ENCODE measurements at regions not wholly inside any gene's neighbourhood (a gene's known extent, or its start where the extent isn't known, plus 50 kb on each side); places are given as distances from the start of the nearest gene placed in this dataset.

GRCh38 chr11:80862011-80862410 lies 1421.2 kb upstream of the TENM4 start:
- Histone ChIP-seq H3K9ac (ENCODE audit: low read depth, low read length, poor library complexity) (no peak overlapping the region), H3K27ac (replicated peaks; ENCODE audit: low read length) (no peak overlapping the region), H2BK5ac (ENCODE audit: low read length) (no peak overlapping the region), H3K14ac (ENCODE audit: low read length) (no peak overlapping the region), H3K4me2 (ENCODE audit: insufficient read depth, low read length, poor library complexity, severe bottlenecking) (no peak overlapping the region), H3K18ac (ENCODE audit: low read length) (no peak overlapping the region), H3K9me3 (replicated peaks in 1 of 2; ENCODE audit: control insufficient read depth in 2 of 2, insufficient read depth in 1 of 2, low read depth in 1 of 2, low read length in 2 of 2) (no peaks in the 10 kb centered on the region), H2AFZ (ENCODE audit: low read length) (peak overlapping the region; percentile 13), H2BK120ac (ENCODE audit: low read depth, low read length) (no peak overlapping the region), H2AK5ac (ENCODE audit: low read depth, low read length) (no peak overlapping the region), H3K4me1 (ENCODE audit: control insufficient read depth in 2 of 2, insufficient read depth in 1 of 2, low read depth in 1 of 2, low read length in 2 of 2) (no peaks in the 10 kb centered on the region), H3K23ac (ENCODE audit: low read depth, low read length, poor library complexity) (no peak overlapping the region), H3K27me3 (ENCODE audit: control insufficient read depth in 3 of 3, insufficient read depth in 3 of 3, low read depth in 1 of 3, low read length in 3 of 3) (no peaks in the 10 kb centered on the region), H4K91ac (ENCODE audit: low read depth, low read length, poor library complexity) (no peak overlapping the region), H4K8ac (ENCODE audit: low read depth, low read length) (no peak overlapping the region), H2BK15ac (ENCODE audit: low read length) (no peak overlapping the region), H3K36me3 (replicated peaks in 1 of 2; ENCODE audit: control insufficient read depth in 2 of 2, insufficient read depth in 2 of 2, low read length in 2 of 2) (no peaks in the 10 kb centered on the region), H3K79me1 (ENCODE audit: low read depth, low read length) (no peaks in the 10 kb centered on the region), H2BK12ac (ENCODE audit: low read length) (no peak overlapping the region), H3K4ac (ENCODE audit: low read length) (no peak overlapping the region), H3K4me3 (ENCODE audit: low read length in 2 of 2) (no peak overlapping the region)
- no CpG with 5 or more reads among the region's 5 CpGs for WGBS, 2 donors (ENCODE audit: extremely low coverage in 2 of 2, insufficient read length in 2 of 2, insufficient replicate concordance in 1 of 2)
- DNase-seq (ENCODE audit: low spot score), result no peak

- Histone ChIP-seq H3K14ac (ENCODE audit: low read length) (no peak overlapping the region), H3K4me3 (ENCODE audit: low read length in 2 of 2) (no peak overlapping the region), H2BK12ac (ENCODE audit: low read length) (no peak overlapping the region), H3K27ac (replicated peaks; ENCODE audit: low read length) (no peak overlapping the region), H2BK5ac (ENCODE audit: low read length) (no peak overlapping the region), H3K4ac (ENCODE audit: low read length) (no peak overlapping the region), H3K4me2 (ENCODE audit: insufficient read depth, low read length, poor library complexity, severe bottlenecking) (no peak overlapping the region), H4K91ac (ENCODE audit: low read depth, low read length, poor library complexity) (no peak overlapping the region), H4K8ac (ENCODE audit: low read depth, low read length) (no peak overlapping the region), H2AK5ac (ENCODE audit: low read depth, low read length) (no peak overlapping the region), H3K23ac (ENCODE audit: low read depth, low read length, poor library complexity) (no peak overlapping the region), H3K4me1 (ENCODE audit: control insufficient read depth in 2 of 2, insufficient read depth in 1 of 2, low read depth in 1 of 2, low read length in 2 of 2) (no peaks in the 10 kb centered on the region), H2BK120ac (ENCODE audit: low read depth, low read length) (no peak overlapping the region), H2BK15ac (ENCODE audit: low read length) (no peak overlapping the region), H3K9me3 (replicated peaks in 1 of 2; ENCODE audit: control insufficient read depth in 2 of 2, insufficient read depth in 1 of 2, low read depth in 1 of 2, low read length in 2 of 2) (no peaks in the 10 kb centered on the region), H2AFZ (ENCODE audit: low read length) (peak overlapping the region; percentile 13), H3K9ac (ENCODE audit: low read depth, low read length, poor library complexity) (no peak overlapping the region), H3K18ac (ENCODE audit: low read length) (no peak overlapping the region), H3K36me3 (replicated peaks in 1 of 2; ENCODE audit: control insufficient read depth in 2 of 2, insufficient read depth in 2 of 2, low read length in 2 of 2) (no peaks in the 10 kb centered on the region), H3K27me3 (ENCODE audit: control insufficient read depth in 3 of 3, insufficient read depth in 3 of 3, low read depth in 1 of 3, low read length in 3 of 3) (no peaks in the 10 kb centered on the region), H3K79me1 (ENCODE audit: low read depth, low read length) (no peaks in the 10 kb centered on the region)
- no peak for DNase-seq (ENCODE audit: low spot score)
Observed at GRCh38 chr11:80861193-80861592, 1420.4 kb upstream of the TENM4 start.

GRCh38 chr11:80860632-80861031 lies 1419.8 kb upstream of the TENM4 start:
- no peak overlapping the region for H3K18ac ChIP-seq (ENCODE audit: low read length)
- H2BK5ac ChIP-seq (ENCODE audit: low read length), result no peak overlapping the region
- H2AK5ac ChIP-seq (ENCODE audit: low read depth, low read length), result no peak overlapping the region
- H3K79me1 ChIP-seq (ENCODE audit: low read depth, low read length), result no peaks in the 10 kb centered on the region
- no peaks in the 10 kb centered on the region for H3K9me3 ChIP-seq (replicated peaks in 1 of 2; ENCODE audit: control insufficient read depth in 2 of 2, insufficient read depth in 1 of 2, low read depth in 1 of 2, low read length in 2 of 2)
- no peak overlapping the region for H4K8ac ChIP-seq (ENCODE audit: low read depth, low read length)
- H3K4me2 ChIP-seq (ENCODE audit: insufficient read depth, low read length, poor library complexity, severe bottlenecking), result no peak overlapping the region
- H3K4ac ChIP-seq (ENCODE audit: low read length), result no peak overlapping the region
- H2AFZ ChIP-seq (ENCODE audit: low read length), result no peak overlapping the region
- H3K27me3 ChIP-seq (ENCODE audit: control insufficient read depth in 3 of 3, insufficient read depth in 3 of 3, low read depth in 1 of 3, low read length in 3 of 3), result no peaks in the 10 kb centered on the region
- DNase-seq (ENCODE audit: low spot score), result no peak
- H3K36me3 ChIP-seq (replicated peaks in 1 of 2; ENCODE audit: control insufficient read depth in 2 of 2, insufficient read depth in 2 of 2, low read length in 2 of 2), result no peaks in the 10 kb centered on the region
- no peaks in the 10 kb centered on the region for H3K4me1 ChIP-seq (ENCODE audit: control insufficient read depth in 2 of 2, insufficient read depth in 1 of 2, low read depth in 1 of 2, low read length in 2 of 2)
- H3K27ac ChIP-seq (replicated peaks; ENCODE audit: low read length), result no peak overlapping the region
- H2BK15ac ChIP-seq (ENCODE audit: low read length), result no peak overlapping the region
- H3K14ac ChIP-seq (ENCODE audit: low read length), result no peak overlapping the region
- H4K91ac ChIP-seq (ENCODE audit: low read depth, low read length, poor library complexity), result no peak overlapping the region
- no peak overlapping the region for H2BK12ac ChIP-seq (ENCODE audit: low read length)
- no peak overlapping the region for H3K23ac ChIP-seq (ENCODE audit: low read depth, low read length, poor library complexity)
- H3K9ac ChIP-seq (ENCODE audit: low read depth, low read length, poor library complexity), result no peak overlapping the region
- H2BK120ac ChIP-seq (ENCODE audit: low read depth, low read length), result no peak overlapping the region
- H3K4me3 ChIP-seq (ENCODE audit: low read length in 2 of 2), result no peak overlapping the region

- H2BK120ac ChIP-seq (ENCODE audit: low read depth, low read length), result no peak overlapping the region
- WGBS, 2 donors (ENCODE audit: extremely low coverage in 2 of 2, insufficient read length in 2 of 2, insufficient replicate concordance in 1 of 2), result no CpG with 5 or more reads among the region's 1 CpG
Observed at GRCh38 chr11:80856066-80856465, 1415.2 kb upstream of the TENM4 start.

More at GRCh38 chr11:80856066-80856465, 1415.2 kb upstream of the TENM4 start:
- H3K9me3 ChIP-seq (replicated peaks in 1 of 2; ENCODE audit: control insufficient read depth in 2 of 2, insufficient read depth in 1 of 2, low read depth in 1 of 2, low read length in 2 of 2), result no peaks in the 10 kb centered on the region
- H3K4me2 ChIP-seq (ENCODE audit: insufficient read depth, low read length, poor library complexity, severe bottlenecking), result no peak overlapping the region
- no peak overlapping the region for H4K8ac ChIP-seq (ENCODE audit: low read depth, low read length)
- no peak for DNase-seq (ENCODE audit: low spot score)
- H3K4me3 ChIP-seq (ENCODE audit: low read length in 2 of 2), result no peak overlapping the region
- H3K4me1 ChIP-seq (ENCODE audit: control insufficient read depth in 2 of 2, insufficient read depth in 1 of 2, low read depth in 1 of 2, low read length in 2 of 2), result no peaks in the 10 kb centered on the region
- H3K23ac ChIP-seq (ENCODE audit: low read depth, low read length, poor library complexity), result no peak overlapping the region
- H3K36me3 ChIP-seq (replicated peaks in 1 of 2; ENCODE audit: control insufficient read depth in 2 of 2, insufficient read depth in 2 of 2, low read length in 2 of 2), result no peaks in the 10 kb centered on the region
- no peak overlapping the region for H3K14ac ChIP-seq (ENCODE audit: low read length)
- no peak overlapping the region for H2BK15ac ChIP-seq (ENCODE audit: low read length)
- H3K4ac ChIP-seq (ENCODE audit: low read length), result no peak overlapping the region
- H3K79me1 ChIP-seq (ENCODE audit: low read depth, low read length), result no peaks in the 10 kb centered on the region
- no peak overlapping the region for H2BK5ac ChIP-seq (ENCODE audit: low read length)
- no peak overlapping the region for H4K91ac ChIP-seq (ENCODE audit: low read depth, low read length, poor library complexity)
- H3K27ac ChIP-seq (replicated peaks; ENCODE audit: low read length), result no peak overlapping the region
- no peak overlapping the region for H2AFZ ChIP-seq (ENCODE audit: low read length)
- H3K18ac ChIP-seq (ENCODE audit: low read length), result no peak overlapping the region
- H2BK12ac ChIP-seq (ENCODE audit: low read length), result no peak overlapping the region
- no peak overlapping the region for H2AK5ac ChIP-seq (ENCODE audit: low read depth, low read length)
- H3K9ac ChIP-seq (ENCODE audit: low read depth, low read length, poor library complexity), result no peak overlapping the region
- H3K27me3 ChIP-seq (ENCODE audit: control insufficient read depth in 3 of 3, insufficient read depth in 3 of 3, low read depth in 1 of 3, low read length in 3 of 3), result no peaks in the 10 kb centered on the region
